AG09309 (cell line): ENCODE measurements at regions not wholly inside any gene's neighbourhood (a gene's known extent, or its start where the extent isn't known, plus 50 kb on each side); places are given as distances from the start of the nearest gene placed in this dataset.

ENCODE experiments used
- DNase-seq: peaks from one replicate; pipeline ENCODE4 v3.0.0-alpha.2; 2010; ENCODE audit warnings: low read depth
- H3K4me3 ChIP-seq: 2 replicates; pipeline ENCODE4 v1.5.1; 2011; ENCODE audit warnings: mild to moderate bottlenecking, low read depth, low read length, moderate library complexity; ENCODE audit not compliant: control insufficient read depth
- TF ChIP-seq, protein P1 (sequence below): IDR thresholded peaks from 2 replicates; pipeline ENCODE4 v1.5.1; 2011; ENCODE audit warnings: mild to moderate bottlenecking, low read depth, low read length, inconsistent platforms; ENCODE audit not compliant: insufficient read depth, control insufficient read depth; ENCODE audit errors: missing control alignments

DNA sequence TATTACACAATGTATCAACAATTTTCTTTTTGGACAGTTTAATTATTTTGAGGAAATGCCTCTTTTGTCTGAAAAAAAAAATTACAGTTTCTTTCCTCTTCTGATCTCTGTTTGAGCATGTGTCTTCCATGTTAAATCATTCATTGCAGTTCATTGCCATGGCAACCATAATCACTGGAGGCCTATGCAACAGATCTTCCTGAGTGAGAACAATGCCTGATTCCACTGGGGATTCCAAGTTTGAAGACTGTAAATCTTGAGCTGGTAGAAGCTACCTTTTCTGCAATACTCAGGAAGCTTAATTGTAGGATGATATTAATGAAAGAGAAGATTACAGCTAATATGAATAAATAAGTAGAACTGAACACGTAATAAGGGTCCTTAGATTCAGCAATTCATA, 721.4 kb upstream of the CNTNAP5 start:
- H3K4me3 ChIP-seq = no peak overlapping the region
- TF ChIP-seq, protein P1, sequence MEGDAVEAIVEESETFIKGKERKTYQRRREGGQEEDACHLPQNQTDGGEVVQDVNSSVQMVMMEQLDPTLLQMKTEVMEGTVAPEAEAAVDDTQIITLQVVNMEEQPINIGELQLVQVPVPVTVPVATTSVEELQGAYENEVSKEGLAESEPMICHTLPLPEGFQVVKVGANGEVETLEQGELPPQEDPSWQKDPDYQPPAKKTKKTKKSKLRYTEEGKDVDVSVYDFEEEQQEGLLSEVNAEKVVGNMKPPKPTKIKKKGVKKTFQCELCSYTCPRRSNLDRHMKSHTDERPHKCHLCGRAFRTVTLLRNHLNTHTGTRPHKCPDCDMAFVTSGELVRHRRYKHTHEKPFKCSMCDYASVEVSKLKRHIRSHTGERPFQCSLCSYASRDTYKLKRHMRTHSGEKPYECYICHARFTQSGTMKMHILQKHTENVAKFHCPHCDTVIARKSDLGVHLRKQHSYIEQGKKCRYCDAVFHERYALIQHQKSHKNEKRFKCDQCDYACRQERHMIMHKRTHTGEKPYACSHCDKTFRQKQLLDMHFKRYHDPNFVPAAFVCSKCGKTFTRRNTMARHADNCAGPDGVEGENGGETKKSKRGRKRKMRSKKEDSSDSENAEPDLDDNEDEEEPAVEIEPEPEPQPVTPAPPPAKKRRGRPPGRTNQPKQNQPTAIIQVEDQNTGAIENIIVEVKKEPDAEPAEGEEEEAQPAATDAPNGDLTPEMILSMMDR = no peak
- DNase-seq = no peak
